NCI-H2227 treated with DMSO at 0.1 percent for 48 hours (cell line): ENCODE measurements at regions not wholly inside any gene's neighbourhood (a gene's known extent, or its start where the extent isn't known, plus 50 kb on each side); places are given as distances from the start of the nearest gene placed in this dataset.
A peak's percentile ranks its signal among the peaks of the same experiment; 100 is the strongest.
"Not testable (repeated sequence)": the region's sequence is repeated elsewhere in the genome, so short reads cannot be mapped to it uniquely, and the experiment has no call there.

Experiments used
- DNase-seq: peaks from one replicate; lab custom pipeline; 2025; lab: John Stamatoyannopoulos, UW

DNA sequence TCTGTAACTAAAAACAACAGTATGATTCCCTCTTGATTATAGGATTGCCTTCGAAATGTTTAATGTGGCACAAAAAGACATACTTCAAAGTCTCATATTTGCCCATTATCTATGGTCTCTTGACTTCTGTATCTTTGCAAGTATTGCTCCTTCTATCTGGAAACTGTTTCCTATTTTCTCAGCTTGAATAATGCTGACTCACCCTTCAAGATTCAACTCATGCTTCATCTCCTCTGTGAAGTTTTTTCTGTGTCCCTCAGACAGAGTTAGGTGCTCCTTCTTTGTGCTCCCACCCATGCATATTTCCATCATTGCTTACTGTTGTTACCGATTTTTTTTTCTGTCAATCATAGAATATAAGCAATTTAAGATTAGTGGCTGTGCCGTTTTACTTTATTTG lies 192.8 kb upstream of the ROBO1 start:
- DNase-seq: no peak

DNA sequence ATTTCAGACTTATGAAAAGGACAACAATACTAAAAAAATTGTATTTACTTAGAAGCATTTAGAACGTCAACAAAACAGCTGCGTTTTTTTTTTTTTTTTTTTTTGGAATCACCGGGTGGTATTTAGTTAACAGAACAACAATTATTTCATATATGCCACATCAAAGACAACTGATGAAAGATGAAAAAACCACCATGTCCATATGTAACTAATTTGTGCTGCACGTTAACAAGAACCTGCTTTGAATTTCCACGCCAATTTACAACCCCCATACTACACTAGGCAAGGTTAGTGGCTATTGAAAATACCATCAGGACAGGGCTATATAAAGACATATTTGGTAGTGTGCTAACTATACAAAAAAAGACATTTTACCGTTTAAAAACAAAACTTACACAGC lies 189.3 kb upstream of the ROBO1 start:
- no peak for DNase-seq

DNA sequence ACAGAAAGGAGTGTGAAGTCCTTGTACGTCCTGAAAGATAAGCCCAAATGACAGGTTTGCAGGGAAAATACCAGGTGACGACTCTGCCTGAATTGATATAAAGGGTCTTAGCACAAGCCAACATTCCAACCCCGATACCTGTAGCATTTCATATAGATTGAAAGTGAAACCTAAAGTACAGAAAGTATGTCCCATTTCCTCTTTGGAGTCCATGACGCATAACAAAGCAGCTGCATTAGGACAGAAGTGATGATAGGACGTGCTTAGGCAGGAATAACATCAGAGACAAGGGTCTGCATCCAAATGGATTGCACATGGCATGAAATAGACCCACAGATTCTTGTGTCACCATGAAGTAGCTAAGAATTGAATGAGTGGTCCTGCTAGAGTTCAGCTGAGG lies 187.0 kb upstream of the ROBO1 start:
- DNase-seq: no peak

DNA sequence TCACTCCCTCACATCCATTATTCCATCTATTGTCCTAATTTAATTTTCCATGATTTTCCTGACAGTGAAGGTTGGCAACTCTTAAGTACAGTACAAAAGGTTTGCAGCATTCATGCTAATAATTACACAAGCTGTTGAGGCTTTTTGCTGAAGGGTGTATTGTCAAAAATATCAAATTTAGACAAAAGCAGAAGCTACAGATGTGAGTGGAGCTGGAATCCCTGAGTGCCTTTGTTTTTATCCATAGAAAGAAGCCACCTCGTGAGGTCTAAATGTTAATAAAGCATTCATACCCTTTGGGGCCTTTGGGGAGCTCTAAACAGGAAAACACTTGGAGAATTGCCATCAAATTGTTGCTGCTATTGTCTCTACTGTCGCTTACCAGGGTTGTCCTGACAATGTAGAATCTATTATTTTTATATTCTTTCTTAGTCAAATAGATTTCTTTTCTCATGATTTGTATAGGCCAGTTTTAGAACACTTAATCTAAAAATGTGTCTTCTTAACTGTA lies 185.8 kb upstream of the ROBO1 start:
- DNase-seq: peak; percentile 41

DNA sequence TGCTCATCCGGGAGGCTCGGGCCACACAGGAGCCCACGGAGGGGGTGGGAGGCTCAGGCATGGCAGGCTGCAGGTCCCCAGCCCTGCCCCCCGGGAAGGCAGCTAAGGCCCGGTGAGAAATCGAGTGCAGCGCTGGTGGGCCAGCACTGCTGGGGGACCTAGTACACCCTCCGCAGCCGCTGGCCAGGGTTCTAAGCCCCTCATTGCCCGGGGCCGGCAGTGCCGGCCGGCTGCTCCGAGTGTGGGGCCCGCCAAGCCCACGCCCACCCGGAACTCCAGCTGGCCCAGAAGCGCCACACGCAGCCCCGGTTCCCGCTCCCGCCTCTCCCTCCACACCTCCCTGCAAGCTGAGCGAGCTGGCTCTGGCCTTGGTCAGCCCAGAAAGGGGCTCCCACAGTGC lies 183.6 kb upstream of the ROBO1 start:
- DNase-seq: not testable (repeated sequence)

DNA sequence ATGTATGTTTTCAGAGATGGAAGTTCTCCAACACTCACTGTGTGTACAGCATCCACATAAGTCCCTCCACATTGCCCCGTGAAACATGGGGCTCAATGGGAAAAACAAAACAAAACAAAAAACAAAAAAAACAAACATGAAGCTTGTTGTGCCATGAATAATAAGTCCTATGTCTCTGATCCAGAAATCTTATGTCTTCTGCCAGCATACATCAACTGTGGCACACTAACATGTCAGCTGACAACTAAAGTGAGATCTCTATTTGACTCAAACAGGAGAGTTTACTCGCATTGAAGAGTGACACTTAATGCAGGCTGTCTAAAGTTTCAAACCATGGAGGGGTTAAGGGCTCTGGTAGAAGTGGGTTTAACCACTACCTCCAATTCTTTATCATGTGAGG lies 180.2 kb upstream of the ROBO1 start:
- no peak for DNase-seq

DNA sequence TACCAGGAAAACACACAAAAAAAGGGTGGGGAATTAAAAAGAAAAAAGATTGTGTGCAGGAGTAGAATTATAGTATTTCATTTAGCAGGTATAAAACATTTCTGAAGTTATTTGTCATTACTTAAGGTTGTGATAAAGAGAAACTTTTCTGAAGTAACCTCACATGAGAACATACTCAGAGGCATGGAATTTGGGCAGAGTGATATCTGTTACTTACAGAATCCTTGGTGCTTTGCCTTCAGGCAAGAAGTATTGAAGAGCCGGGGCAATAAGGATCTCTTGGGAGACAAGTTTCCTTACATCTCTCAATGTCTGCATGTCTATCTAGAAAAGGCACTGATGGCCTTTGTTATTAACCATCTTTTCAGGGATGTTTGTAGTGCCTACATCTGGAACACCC lies 179.7 kb upstream of the ROBO1 start:
- no peak for DNase-seq

DNA sequence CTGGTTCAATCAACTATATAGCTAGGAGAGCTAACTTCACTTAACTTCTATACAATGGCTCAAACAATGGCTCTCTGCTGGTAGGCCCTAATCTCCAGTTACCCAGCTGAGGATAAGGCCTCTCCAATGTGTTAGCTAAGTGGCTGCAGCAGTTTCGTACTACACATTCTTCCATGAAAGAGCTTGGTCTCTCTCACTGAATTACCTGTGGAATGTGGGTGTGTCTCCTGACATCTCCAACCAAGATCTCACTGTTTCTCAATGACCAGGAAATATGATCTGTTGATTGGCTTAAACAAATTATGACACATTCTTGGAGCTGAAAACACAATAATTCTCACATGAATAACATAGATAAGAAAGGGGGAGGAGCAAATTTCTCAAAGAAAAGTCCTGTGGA lies 169.8 kb upstream of the ROBO1 start:
- no peak for DNase-seq

DNA sequence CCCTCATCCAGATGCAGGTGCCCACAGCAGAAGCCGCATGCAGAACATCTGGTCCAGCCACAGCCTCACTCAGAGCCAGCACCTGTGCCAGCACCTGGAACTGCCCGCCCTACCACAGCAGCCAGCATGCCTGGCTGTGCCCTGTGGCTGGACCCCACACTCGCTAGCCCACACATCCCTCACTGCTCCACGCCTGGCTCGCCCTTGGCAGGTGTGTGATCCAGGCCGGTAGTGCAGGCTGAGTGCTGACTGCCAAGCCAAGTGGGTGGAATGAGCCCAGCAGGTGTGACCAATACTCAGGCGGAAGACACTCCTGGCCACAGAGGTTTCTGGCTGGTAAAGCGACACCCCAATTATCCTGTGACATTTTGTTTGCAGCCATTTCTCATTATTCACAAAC lies 162.4 kb upstream of the ROBO1 start:
- no peak for DNase-seq

DNA sequence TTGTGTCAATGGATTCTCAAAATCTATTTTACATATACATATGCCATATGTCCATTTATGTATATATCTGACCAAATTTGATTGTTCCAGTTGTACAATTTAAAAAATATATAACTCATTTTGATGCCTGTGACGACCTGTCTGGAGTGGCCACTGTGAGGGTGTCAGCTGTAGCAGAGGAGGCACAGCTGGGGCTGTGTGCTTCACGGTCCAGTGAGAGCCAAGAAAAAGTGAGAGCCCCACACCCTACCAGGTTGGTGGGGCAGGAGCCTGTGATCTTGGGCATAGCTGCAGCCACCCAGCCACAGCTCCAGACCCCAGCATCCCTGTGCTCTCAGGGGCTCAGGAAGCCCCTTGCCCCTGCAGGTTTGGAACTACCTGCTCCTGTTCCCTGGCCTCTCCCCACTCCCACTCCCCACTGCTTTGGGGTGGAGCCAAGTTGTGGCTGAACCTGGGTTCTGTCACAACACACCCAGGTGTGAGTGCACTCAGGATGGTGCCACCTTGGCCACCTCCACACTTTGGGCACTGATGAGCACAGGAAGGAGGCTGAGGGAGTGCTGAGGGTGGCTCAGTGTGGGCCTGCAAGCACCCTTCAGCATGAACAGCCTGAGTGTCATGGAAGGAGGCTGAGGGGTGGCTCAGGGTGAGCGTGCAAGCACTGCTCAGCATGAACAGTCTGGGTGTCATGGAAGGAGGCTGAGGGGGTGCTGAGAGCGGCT lies 161.1 kb upstream of the ROBO1 start:
- DNase-seq: no peak

DNA sequence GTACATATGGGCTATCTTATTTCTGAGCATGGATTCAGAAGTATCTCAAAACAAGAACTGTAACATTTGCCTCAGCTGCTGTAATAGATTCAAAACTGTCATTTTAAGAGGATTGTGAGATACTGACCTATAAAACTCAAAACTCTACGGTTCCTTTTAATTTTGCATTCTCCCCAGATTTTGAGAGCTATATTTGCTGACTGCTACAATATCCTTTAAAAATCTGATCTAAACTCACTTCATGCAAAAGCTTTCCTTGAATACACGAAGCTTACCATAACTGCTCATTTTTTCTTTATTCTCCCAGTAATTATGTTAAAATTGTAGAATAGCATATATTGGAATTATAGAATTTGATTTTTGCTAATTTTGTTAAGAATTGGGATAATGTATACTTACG lies 158.7 kb upstream of the ROBO1 start:
- DNase-seq: no peak

DNA sequence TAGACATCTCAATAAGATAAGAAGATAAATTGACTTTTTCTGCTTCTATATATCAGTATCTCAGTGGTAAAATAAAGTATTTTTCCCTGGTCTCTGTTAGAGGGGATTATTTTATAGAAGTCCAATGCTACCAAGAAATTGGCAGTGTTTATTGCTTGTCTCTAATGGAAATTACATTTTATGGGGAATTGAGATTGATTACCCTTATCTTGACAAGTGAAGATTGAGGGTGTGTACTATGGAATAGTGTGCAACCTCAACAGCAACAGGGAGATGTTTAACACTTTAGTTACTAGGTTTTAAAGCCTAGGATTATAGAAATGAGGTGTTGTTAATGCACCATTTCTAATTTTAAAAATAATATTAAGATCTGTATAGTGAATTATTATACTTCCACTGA lies 154.8 kb upstream of the ROBO1 start:
- DNase-seq: no peak

DNA sequence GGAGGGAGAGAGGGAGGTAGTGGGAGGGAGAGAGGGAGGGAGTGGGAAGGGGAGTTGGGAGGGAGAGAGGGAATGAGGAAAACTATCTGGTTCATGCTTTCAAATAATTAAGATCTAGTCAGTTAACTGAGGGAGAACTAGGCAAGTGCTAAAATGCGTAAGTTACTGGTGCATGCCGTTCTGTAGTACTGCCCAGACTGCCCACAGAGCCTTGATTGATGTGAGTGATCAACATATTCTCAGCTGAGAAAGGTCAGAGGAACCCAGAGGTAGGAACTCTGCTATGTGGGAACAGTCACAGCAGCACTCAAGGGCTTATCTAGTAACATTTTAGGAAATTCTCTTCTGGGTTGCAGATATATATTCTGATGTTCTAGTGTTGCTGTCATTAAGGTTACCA lies 149.8 kb upstream of the ROBO1 start:
- DNase-seq: no peak

DNA sequence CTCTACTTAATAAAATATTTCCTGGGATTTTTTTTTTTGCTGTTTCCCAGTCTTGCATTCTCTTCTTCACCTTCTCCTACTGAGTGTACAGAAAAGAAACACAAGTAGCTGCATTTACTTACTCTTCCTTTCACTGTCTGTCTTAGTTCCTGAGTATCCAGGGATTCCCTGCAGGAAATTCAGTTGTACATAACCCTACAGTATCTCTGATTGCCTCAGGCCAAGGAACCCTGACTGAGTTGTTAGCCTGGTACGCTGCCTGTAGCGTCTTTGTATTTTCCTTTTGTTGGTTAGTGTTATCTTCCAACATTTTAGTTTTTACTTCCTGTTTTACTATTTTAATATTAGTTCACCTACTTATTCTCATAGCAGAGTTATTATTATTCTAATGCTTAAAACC lies 142.5 kb upstream of the ROBO1 start:
- DNase-seq: no peak

DNA sequence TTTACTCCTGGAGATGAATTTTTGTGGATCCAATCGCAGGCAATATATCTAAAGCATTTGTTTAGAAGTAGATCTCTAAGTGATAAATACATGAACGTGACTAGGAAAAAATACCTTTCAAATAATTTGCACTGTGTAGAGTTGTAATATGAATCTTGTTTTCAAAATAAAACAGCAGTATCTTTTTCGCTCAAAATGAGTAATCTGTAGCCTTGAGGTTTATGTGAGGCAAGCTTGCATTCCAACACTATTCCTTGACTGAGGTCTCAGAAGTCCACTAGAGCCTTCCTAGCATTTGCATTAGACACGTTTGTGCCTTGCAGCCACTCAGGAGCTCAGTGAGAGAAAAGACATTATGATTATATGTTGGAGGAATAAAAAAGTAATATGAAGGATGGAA lies 138.3 kb upstream of the ROBO1 start:
- DNase-seq: no peak

DNA sequence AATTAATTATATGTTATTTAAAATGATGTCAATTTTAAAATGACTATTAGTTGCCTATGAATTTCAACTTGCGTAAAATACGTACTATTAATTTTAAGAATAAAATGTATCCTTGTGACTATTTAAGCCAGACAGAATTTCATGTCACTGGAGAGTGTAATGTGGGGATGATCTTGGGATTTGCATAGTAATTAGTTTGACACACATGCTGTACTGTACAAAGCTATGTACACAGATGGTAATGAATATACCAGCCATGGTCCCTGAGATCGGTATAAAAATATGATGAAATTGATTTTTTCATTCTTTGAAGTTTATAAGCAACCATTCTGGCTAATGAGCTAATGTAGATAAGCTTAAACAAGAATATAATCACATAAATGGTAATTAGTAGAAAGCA lies 134.4 kb upstream of the ROBO1 start:
- no peak for DNase-seq

DNA sequence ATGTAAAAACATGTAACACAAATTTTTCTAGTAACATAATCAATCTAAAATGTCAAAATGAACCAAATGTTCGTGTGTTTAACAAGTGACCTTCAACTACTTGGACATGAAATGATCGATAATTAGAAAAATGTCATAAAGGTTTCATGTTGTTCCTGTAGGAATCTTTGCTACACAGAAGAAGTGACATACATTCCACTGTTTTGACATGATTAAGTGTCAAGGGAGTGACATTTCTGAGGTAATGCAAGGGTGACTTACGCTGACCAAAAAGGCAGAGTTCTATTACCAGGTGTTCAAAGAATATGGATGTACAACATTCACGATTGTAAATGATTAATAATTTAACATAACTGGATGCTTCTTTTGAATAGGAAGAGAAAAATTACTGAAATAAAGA lies 131.1 kb upstream of the ROBO1 start:
- no peak for DNase-seq

DNA sequence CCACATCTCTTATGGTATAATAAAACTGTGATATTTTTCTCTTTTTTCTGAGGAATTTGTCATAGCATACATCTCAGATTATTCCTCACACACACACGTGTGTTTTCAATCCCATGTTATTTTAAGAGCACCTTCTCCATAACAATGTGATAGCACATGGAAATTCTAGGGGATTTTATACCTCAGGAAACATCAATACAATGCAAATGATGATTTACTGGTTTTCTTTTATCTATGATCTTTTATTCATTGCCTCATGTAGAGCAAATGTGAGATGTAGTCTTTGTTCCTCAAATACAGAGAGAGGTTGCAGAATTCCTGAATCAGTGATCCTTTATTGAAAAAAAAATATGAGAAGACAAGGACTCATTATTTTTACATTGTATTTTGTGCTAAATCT lies 128.3 kb upstream of the ROBO1 start:
- DNase-seq: no peak

DNA sequence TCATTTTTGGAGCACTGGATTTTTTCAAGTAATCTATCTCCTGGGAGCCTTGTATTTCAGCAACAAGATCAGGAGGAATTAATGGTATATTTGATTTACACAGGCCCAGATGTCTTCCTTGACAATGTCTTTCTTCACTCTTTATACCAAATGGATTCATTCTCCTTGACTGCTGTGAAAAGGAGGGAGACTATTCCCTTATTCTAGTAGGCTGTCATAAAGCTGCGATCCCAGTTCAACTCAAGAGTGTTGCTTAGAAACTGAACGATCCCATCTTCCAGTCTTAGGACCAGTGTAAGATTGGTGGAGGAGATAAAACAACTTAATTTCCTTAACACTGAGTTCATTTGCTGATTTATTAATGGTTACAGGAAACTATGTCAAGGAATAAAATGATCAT lies 119.4 kb upstream of the ROBO1 start:
- DNase-seq: no peak

DNA sequence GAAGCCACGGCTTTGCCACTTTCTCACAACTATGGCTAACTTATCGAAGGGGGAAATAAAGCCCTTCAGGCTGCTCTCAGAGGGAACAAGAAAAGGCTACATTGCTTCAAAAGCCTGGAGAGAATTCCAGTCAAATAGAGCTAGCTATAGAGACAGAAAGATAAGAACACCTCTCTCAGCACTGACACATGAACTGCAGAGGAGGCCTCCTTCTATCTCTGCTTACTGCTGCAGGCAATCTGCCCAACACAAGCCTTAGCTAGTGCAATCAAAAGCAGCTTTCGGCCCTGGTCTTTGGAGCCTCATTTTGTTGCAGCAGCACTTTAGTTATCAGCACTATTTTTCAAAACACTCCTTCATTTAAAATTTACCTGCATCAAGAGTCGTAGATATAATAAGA lies 118.4 kb upstream of the ROBO1 start:
- peak; percentile 42 for DNase-seq

DNA sequence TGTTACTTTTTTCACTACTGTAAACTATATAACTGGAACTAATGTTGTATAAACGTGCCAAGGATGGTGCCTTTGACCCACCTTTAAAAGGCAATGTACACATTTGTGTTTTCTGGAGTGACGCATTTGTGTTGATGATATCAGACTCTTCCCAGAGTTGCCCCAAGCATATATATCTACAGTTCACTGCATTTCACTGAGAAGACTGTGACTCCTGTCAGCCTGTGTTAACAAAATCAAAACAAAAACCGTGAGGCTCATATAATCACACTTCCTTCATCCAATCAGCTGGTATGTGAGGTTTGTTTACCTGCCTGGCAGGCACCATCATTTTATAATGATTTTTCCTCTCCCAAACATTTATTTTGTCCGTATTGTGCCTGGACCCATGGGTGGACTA lies 117.6 kb upstream of the ROBO1 start:
- DNase-seq: no peak

DNA sequence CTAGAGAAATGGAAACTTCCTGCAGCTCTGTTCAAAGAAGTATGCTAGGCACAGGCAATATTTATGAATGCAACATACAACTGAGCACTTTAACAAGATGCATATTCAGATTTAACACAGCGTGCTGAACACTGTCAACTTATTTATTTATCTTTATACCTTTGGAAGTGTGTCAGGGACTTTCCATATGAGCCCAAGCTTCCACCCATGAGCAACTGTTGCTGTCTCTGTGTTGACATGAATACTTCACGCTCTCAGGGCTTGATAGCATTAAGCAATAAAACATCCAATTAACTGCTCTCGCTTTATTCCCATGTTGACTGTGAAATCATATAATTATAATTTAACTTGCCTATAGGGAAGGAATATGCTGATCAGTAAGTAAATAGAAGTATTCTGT lies 116.6 kb upstream of the ROBO1 start:
- no peak for DNase-seq

DNA sequence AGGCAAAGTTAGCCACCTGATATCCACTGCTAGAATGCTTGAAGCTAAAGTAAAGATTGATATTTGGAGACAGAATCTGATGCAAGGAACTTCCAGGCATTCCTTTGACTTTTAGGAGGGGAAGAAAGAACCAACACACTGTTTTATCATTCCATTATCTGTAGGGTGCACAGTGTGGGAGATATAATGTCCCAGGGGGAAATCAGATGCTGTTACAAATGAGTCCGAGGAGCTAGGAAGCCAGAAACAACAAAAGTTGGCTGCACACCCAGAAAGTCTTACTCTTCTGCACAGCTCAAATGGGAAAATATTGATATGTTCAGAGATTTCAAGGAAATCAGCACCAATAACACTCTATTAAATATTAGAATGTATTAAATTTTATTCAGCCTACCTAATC lies 113.6 kb upstream of the ROBO1 start:
- DNase-seq: no peak

DNA sequence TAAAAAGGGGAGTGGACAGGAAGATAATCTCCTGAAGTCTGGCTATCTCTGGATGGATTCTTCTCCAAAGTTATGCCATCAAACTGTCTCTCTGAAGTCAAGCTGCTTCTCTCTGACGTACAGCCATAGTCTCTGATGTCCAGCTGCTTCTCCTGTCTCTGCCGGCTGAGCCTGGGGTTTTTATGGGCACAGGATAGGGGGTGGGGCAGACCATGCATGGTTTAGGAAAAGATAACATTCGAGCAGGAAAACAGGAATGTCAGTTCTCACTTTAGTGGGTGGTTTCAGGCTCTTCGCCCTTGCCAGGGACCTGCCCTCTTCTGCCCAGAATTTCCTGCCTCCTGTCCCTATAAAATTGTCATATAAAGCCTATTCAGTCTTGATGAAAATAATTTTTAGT lies 110.9 kb upstream of the ROBO1 start:
- no peak for DNase-seq

DNA sequence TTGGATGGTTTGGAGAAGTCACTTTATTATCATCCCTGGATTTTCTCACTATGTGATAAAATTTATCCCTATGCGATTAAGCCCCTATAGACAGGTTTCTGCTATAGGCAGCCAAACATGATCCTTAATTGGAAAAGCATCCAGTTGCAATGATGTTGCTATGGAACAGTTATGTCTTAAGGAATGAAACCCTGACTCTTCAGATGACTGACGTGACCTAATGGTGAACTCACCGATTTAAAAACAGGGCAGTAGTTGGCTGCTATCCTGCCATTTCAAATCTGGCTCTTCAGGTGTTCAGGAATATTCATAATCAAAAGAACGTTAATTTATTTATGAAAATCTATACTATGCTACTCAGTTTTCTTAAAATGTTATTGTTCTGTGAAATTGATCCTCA lies 106.8 kb upstream of the ROBO1 start:
- DNase-seq: no peak
